MM.1S (cell line): ENCODE measurements at regions not wholly inside any gene's neighbourhood (a gene's known extent, or its start where the extent isn't known, plus 50 kb on each side); places are given as distances from the start of the nearest gene placed in this dataset.

ENCODE experiments used
- DNase-seq: peaks from one replicate; pipeline ENCODE4 v3.0.0-alpha.2; 2015
- H2AFZ ChIP-seq: fragments of 300-600 bp; sonication (generic); 2 replicates; pipeline ENCODE4 v1.6.0; 2016; ENCODE audit warnings: antibody characterized with exemption, low read length
- H3F3A ChIP-seq: fragments of 300-600 bp; sonication (generic); 2 replicates; pipeline ENCODE4 v1.6.1; 2016; ENCODE audit warnings: mild to moderate bottlenecking, antibody characterized with exemption, low read length, moderate library complexity, mixed read lengths; ENCODE audit not compliant: insufficient read depth
- H3K27ac ChIP-seq: fragments of 300-600 bp; sonication (generic); 2 replicates; pipeline ENCODE4 v1.5.1; 2016; ENCODE audit warnings: mild to moderate bottlenecking, low read length
- H3K27me3 ChIP-seq: fragments of 300-600 bp; sonication (generic); replicated peaks from 2 replicates; pipeline ENCODE4 v1.6.0; 2016; ENCODE audit warnings: low read length; ENCODE audit not compliant: insufficient read depth
- H3K36me3 ChIP-seq: fragments of 300-600 bp; sonication (generic); replicated peaks from 2 replicates; pipeline ENCODE4 v1.6.1; 2016; ENCODE audit warnings: mild to moderate bottlenecking, low read length, mixed read lengths; ENCODE audit not compliant: insufficient read depth
- H3K4me1 ChIP-seq: fragments of 300-600 bp; sonication (generic); 2 replicates; pipeline ENCODE4 v1.6.1; 2016; ENCODE audit warnings: low read length, mixed read lengths
- H3K4me2 ChIP-seq: fragments of 300-600 bp; sonication (generic); 2 replicates; pipeline ENCODE4 v1.6.0; 2016; ENCODE audit warnings: low read depth, low read length
- H3K4me3 ChIP-seq: fragments of 300-600 bp; sonication (generic); 2 replicates; pipeline ENCODE4 v1.5.1; 2016; ENCODE audit warnings: low read length, mixed read lengths
- H3K79me2 ChIP-seq: fragments of 300-600 bp; sonication (generic); 2 replicates; pipeline ENCODE4 v1.6.1; 2016; ENCODE audit warnings: mixed run types, low read length, mixed read lengths
- H3K9ac ChIP-seq: fragments of 300-600 bp; sonication (generic); 2 replicates; pipeline ENCODE4 v1.6.1; 2016; ENCODE audit warnings: low read length, mixed read lengths
- H3K9me2 ChIP-seq: fragments of 300-600 bp; sonication (generic); replicated peaks from 2 replicates; pipeline ENCODE4 v1.6.1; 2016; ENCODE audit warnings: mild to moderate bottlenecking, low read length, mixed read lengths; ENCODE audit not compliant: insufficient read depth
- H3K9me3 ChIP-seq: fragments of 300-600 bp; sonication (generic); replicated peaks from 2 replicates; pipeline ENCODE4 v1.6.1; 2016; ENCODE audit warnings: mild to moderate bottlenecking, low read length, mixed read lengths; ENCODE audit not compliant: insufficient read depth
- H4K20me1 ChIP-seq: fragments of 300-600 bp; sonication (generic); 2 replicates; pipeline ENCODE4 v1.6.1; 2016; ENCODE audit warnings: mild to moderate bottlenecking, low read length, moderate library complexity, mixed read lengths; ENCODE audit not compliant: insufficient read depth
- EZH2 ChIP-seq: fragments of 300-600 bp; sonication (generic); optimal IDR thresholded peaks from 2 replicates; pipeline ENCODE3; 2017; ENCODE audit warnings: low read depth, mild to moderate bottlenecking, antibody characterized with exemption, low read length, mixed read lengths
- EZH2phosphoT487 ChIP-seq: fragments of 300-600 bp; sonication (generic); IDR thresholded peaks from 2 replicates; pipeline ENCODE4 v1.6.1; 2018; ENCODE audit warnings: antibody characterized with exemption, low read length
- TF ChIP-seq, protein P1 (sequence below): fragments of 300-600 bp; sonication (generic); IDR thresholded peaks from 2 replicates; pipeline ENCODE4 v1.5.1; 2016; ENCODE audit warnings: antibody characterized with exemption, low read length, mixed read lengths

DNA sequence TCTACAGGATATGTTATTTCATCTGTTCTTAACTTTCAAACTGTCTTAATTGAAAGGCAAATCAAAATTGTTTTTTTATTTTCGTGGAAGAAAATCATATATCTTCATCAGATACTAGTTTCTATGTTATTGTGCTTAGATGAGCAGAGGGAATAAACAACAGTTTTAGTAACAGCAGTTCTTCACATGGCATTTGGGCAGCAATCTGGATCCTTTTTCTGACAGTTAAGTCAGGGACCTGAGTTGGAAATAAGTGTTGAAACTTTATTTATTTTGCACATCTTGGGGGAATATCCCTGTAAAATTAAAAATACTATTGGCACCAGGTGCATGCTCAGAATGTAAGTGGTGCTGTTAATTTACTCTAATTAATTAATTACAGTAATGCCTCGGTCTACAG is 296.3 kb downstream of the GPAM start:
- no peak for TF ChIP-seq EZH2
- no peak for TF ChIP-seq EZH2phosphoT487
- TF ChIP-seq, protein P1, sequence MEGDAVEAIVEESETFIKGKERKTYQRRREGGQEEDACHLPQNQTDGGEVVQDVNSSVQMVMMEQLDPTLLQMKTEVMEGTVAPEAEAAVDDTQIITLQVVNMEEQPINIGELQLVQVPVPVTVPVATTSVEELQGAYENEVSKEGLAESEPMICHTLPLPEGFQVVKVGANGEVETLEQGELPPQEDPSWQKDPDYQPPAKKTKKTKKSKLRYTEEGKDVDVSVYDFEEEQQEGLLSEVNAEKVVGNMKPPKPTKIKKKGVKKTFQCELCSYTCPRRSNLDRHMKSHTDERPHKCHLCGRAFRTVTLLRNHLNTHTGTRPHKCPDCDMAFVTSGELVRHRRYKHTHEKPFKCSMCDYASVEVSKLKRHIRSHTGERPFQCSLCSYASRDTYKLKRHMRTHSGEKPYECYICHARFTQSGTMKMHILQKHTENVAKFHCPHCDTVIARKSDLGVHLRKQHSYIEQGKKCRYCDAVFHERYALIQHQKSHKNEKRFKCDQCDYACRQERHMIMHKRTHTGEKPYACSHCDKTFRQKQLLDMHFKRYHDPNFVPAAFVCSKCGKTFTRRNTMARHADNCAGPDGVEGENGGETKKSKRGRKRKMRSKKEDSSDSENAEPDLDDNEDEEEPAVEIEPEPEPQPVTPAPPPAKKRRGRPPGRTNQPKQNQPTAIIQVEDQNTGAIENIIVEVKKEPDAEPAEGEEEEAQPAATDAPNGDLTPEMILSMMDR = no peak
- H3K9me2 ChIP-seq = no peaks in the 10 kb centered on the region
- H3K27me3 ChIP-seq = no peaks in the 10 kb centered on the region

DNA sequence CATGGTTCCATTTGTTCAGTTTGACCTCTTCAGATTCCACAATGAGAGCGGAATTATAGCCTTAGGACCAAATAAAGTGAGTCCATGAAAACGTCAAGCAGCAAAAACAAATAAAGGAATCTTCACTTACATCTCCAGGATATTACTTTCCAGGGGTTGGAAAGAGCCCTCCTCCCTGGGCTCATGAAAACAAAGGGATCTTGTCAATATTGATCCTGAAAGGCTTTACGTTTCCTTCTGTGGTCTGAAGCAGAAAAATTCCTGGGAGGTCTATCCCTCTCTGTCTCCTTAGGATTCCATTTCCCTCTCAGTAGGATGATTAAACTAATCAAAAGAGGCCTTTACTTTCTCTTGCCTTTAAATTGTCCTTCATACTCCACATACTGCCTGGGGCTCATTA is 293.5 kb downstream of the GPAM start:
- Histone ChIP-seq H3F3A (no peaks in the 10 kb centered on the region), H3K27ac (no peak overlapping the region), H3K4me3 (no peak overlapping the region), H3K9me2 (no peaks in the 10 kb centered on the region), H2AFZ (no peak overlapping the region), H3K4me1 (no peaks in the 10 kb centered on the region), H4K20me1 (no peaks in the 10 kb centered on the region), H3K36me3 (no peaks in the 10 kb centered on the region), H3K27me3 (no peaks in the 10 kb centered on the region), H3K9me3 (no peaks in the 10 kb centered on the region), H3K4me2 (no peak overlapping the region), H3K79me2 (no peaks in the 10 kb centered on the region), H3K9ac (no peak overlapping the region)
- DNase-seq = no peak
- no peak for TF ChIP-seq EZH2phosphoT487
- no peak for TF ChIP-seq EZH2
- TF ChIP-seq, protein P1 = no peak

More for the DNA sequence above, 296.3 kb downstream of the GPAM start:
- no peaks in the 10 kb centered on the region for H3K4me1 ChIP-seq
- DNase-seq = no peak
- H3F3A ChIP-seq = no peaks in the 10 kb centered on the region
- H3K4me3 ChIP-seq = no peak overlapping the region
- no peak overlapping the region for H2AFZ ChIP-seq
- H3K4me2 ChIP-seq = no peak overlapping the region
- H3K9me3 ChIP-seq = no peaks in the 10 kb centered on the region
- no peak overlapping the region for H3K9ac ChIP-seq
- no peaks in the 10 kb centered on the region for H3K36me3 ChIP-seq
- no peak overlapping the region for H3K27ac ChIP-seq
- H4K20me1 ChIP-seq = no peaks in the 10 kb centered on the region
- H3K79me2 ChIP-seq = no peaks in the 10 kb centered on the region

DNA sequence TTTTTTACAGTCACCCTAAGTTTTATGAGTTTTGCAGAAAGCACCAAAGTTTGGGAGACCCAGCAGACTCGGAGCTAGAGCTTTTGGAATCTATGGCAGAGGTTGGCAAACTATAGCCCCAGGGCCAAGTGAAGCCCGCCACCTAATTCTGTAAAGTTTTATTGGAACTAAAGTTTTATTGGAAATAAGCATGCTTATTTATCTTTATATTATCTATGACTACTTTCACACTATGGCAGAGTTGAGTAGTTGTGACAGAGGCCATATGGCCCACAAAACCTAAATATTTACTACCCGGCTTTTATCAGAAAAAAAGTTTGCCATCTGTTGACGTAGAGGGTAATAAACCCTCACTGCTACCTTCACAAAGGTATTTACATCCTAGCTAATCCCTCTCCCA is 267.6 kb downstream of the GPAM start:
- Histone ChIP-seq H3K4me2 (no peak overlapping the region), H3K27me3 (no peaks in the 10 kb centered on the region), H3K4me1 (no peaks in the 10 kb centered on the region), H3K36me3 (no peaks in the 10 kb centered on the region), H2AFZ (no peak overlapping the region), H3K79me2 (no peaks in the 10 kb centered on the region), H3K27ac (no peak overlapping the region), H3F3A (no peaks in the 10 kb centered on the region), H3K9ac (no peak overlapping the region), H3K9me2 (no peaks in the 10 kb centered on the region), H3K9me3 (no peaks in the 10 kb centered on the region), H3K4me3 (no peak overlapping the region), H4K20me1 (no peaks in the 10 kb centered on the region)
- no peak for DNase-seq
- no peak for TF ChIP-seq EZH2phosphoT487
- TF ChIP-seq, protein P1 = no peak
- no peak for TF ChIP-seq EZH2

DNA sequence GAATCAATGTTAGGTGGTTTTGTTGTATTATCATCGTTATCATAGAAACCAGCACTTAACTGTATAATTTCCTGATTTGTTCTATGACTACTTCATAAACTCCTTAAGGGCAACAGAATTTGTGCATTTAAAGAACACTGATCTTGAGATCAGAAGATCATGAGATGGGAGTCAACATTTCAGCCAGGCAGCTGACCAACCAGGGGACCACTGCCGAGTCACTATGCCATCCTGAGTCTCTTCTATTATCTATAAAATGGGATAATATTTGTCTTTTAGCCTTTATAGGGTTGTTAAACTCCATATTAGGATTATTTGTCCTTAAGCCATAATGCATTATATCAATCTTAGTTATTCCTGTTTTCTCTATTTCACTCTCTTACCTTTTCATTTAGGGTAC is 261.7 kb downstream of the GPAM start:
- H3K4me3 ChIP-seq = no peak overlapping the region
- TF ChIP-seq, protein P1 = no peak
- no peak for TF ChIP-seq EZH2phosphoT487
- TF ChIP-seq EZH2 = no peak
- H3K4me2 ChIP-seq = no peak overlapping the region
- H3K9me2 ChIP-seq = no peaks in the 10 kb centered on the region
- no peaks in the 10 kb centered on the region for H3K27me3 ChIP-seq
- H3K9me3 ChIP-seq = no peaks in the 10 kb centered on the region
- no peak overlapping the region for H3K9ac ChIP-seq
- H3K27ac ChIP-seq = no peak overlapping the region
- H4K20me1 ChIP-seq = no peaks in the 10 kb centered on the region
- no peaks in the 10 kb centered on the region for H3K4me1 ChIP-seq
- no peak overlapping the region for H2AFZ ChIP-seq
- no peak for DNase-seq
- H3F3A ChIP-seq = no peaks in the 10 kb centered on the region
- H3K36me3 ChIP-seq = no peaks in the 10 kb centered on the region
- H3K79me2 ChIP-seq = no peaks in the 10 kb centered on the region
